Testis (tissue), 2 donors: ENCODE measurements at regions not wholly inside any gene's neighbourhood (a gene's known extent, or its start where the extent isn't known, plus 50 kb on each side); places are given as distances from the start of the nearest gene placed in this dataset.

Experiments
- CTCF ChIP-seq, 3 experiments: fragments of 450-650 bp in 2 of 3; fragments of 200-600 bp in 1 of 3; sonication (generic) in 1 of 3; IDR thresholded peaks; one replicate each; pipeline ENCODE4 v1.5.1; 2016 to 2019; ENCODE audit warnings: antibody characterized with exemption in 3 of 3, mild to moderate bottlenecking in 2 of 3, moderate library complexity in 1 of 3
- POLR2A ChIP-seq: fragments of 450-650 bp; IDR thresholded peaks from one replicate; pipeline ENCODE4 v1.6.1; 2017; ENCODE audit warnings: antibody characterized with exemption, mild to moderate bottlenecking, moderate library complexity

- TF ChIP-seq CTCF (IDR thresholded peaks at IDR 0.05) = no peak
- no peak for TF ChIP-seq POLR2A
Measured at GRCh38 chr18:6497543-6497942, 82.8 kb upstream of the L3MBTL4 start.
